Chondrocyte (in vitro differentiated cells): ENCODE measurements at regions not wholly inside any gene's neighbourhood (a gene's known extent, or its start where the extent isn't known, plus 50 kb on each side); places are given as distances from the start of the nearest gene placed in this dataset.
"Not testable (repeated sequence)": the region's sequence is repeated elsewhere in the genome, so short reads cannot be mapped to it uniquely, and the experiment has no call there.

Experiments
- DNase-seq: peaks from one replicate; pipeline ENCODE4 v3.0.0; 2021; ENCODE audit warnings: mixed read lengths, low spot score
- H3K27ac Mint-ChIP-seq: one replicate; pipeline ENCODE4 v1.8.0; 2021; ENCODE audit warnings: mild to moderate bottlenecking, moderate library complexity, mixed read lengths; ENCODE audit not compliant: unreplicated experiment
- H3K27me3 Mint-ChIP-seq: 2 replicates; pipeline ENCODE4 v1.8.0; 2021; ENCODE audit warnings: low read depth, mixed read lengths
- H3K36me3 Mint-ChIP-seq: 2 replicates; pipeline ENCODE4 v1.8.0; 2021; ENCODE audit warnings: low read depth, mixed read lengths
- H3K4me1 Mint-ChIP-seq: 2 replicates; pipeline ENCODE4 v1.8.0; 2021; ENCODE audit warnings: low read depth, mild to moderate bottlenecking, mixed read lengths
- H3K4me3 Mint-ChIP-seq: one replicate; pipeline ENCODE4 v1.8.0; 2021; ENCODE audit warnings: mild to moderate bottlenecking, moderate library complexity, mixed read lengths; ENCODE audit not compliant: unreplicated experiment
- H3K9me3 Mint-ChIP-seq: 2 replicates; pipeline ENCODE4 v1.8.0; 2021; ENCODE audit warnings: low read depth, mixed read lengths
- TF ChIP-seq, protein P1 (sequence below): fragments of 200-600 bp; sonication (generic); IDR thresholded peaks from 2 replicates; pipeline ENCODE4 v1.5.0; 2021; ENCODE audit warnings: antibody characterized with exemption, mild to moderate bottlenecking, moderate library complexity

DNA sequence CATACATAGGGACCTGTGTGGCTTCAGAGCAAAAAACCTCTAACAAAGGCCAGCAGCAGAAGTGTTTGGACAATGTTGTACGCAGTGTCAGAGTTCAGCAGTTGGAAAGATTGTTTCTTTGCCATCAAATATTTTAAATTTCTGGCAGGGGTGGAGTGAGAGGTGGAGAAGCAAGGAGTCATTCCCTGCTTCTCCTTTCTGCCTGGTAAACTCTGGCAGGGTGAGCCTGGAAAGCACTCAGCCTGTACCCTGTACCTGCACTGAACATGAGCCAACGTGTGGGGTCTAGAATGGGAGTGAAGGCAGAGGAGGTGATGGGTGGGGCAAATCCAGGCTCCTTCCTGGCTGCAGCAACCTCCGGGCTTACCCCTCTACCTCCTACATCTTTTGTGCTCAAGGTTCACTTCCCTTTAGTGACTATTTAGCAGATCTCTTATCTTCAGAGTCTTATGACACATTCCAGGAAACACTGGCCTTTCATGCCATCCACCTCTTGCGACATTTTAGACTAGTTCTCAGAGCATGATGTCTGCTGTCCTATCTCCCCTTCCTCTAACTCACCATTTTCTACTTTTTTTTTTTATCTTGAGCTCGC is 445.0 kb upstream of the PIK3R1 start:
- no peaks in the 10 kb centered on the region for H3K9me3 Mint-ChIP-seq
- H3K27ac Mint-ChIP-seq = no peak overlapping the region
- H3K4me1 Mint-ChIP-seq = peaks cover 28% of the 10 kb centered on the region
- DNase-seq = no peak
- no peaks in the 10 kb centered on the region for H3K36me3 Mint-ChIP-seq
- TF ChIP-seq, protein P1, sequence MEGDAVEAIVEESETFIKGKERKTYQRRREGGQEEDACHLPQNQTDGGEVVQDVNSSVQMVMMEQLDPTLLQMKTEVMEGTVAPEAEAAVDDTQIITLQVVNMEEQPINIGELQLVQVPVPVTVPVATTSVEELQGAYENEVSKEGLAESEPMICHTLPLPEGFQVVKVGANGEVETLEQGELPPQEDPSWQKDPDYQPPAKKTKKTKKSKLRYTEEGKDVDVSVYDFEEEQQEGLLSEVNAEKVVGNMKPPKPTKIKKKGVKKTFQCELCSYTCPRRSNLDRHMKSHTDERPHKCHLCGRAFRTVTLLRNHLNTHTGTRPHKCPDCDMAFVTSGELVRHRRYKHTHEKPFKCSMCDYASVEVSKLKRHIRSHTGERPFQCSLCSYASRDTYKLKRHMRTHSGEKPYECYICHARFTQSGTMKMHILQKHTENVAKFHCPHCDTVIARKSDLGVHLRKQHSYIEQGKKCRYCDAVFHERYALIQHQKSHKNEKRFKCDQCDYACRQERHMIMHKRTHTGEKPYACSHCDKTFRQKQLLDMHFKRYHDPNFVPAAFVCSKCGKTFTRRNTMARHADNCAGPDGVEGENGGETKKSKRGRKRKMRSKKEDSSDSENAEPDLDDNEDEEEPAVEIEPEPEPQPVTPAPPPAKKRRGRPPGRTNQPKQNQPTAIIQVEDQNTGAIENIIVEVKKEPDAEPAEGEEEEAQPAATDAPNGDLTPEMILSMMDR = no peak
- H3K27me3 Mint-ChIP-seq = no peaks in the 10 kb centered on the region
- no peak overlapping the region for H3K4me3 Mint-ChIP-seq

DNA sequence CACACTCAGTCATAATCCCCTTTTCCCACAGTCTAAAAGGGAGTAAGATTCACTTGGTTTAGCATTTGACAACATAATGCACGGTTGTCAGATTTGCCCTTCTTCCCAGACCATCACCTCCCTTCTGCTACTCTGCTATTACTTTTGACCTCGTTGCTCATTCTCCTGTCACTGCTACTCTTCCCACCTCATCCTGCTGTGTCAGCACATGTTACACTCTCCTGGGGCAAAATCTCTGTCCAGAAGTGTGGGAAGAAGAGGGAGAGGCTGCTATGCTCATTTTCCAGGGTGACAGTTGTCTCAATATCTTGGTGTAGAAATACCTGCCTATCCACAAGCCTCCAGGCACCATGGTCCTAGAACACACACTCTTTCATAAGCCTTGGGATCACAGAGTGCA is 449.9 kb upstream of the PIK3R1 start:
- no peak overlapping the region for H3K4me3 Mint-ChIP-seq
- H3K4me1 Mint-ChIP-seq = peaks cover 11% of the 10 kb centered on the region
- TF ChIP-seq, protein P1 = no peak
- H3K27me3 Mint-ChIP-seq = no peaks in the 10 kb centered on the region
- H3K36me3 Mint-ChIP-seq = no peaks in the 10 kb centered on the region
- no peak for DNase-seq
- H3K27ac Mint-ChIP-seq = no peak overlapping the region
- peaks cover 6% of the 10 kb centered on the region for H3K9me3 Mint-ChIP-seq

DNA sequence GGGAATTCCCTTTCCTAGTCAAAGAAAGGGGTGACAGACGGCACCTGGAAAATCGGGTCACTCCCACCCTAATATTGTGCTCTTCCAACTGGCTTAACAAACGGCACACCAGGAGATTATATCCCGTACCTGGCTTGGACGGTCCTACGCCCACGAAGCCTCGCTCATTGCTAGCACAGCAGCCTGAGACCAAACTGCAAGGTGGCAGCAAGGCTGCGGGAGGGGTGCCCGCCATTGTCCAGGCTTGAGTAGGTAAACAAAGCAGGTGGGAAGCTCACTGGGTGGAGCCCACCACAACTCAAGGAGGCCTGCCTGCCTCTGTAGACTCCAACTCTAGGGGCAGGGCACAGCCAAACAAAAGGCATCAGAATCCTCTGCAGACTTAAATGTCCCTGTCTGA is 457.8 kb upstream of the PIK3R1 start:
- H3K36me3 Mint-ChIP-seq = peaks cover 18% of the 10 kb centered on the region
- peaks cover 56% of the 10 kb centered on the region for H3K9me3 Mint-ChIP-seq
- not testable (repeated sequence) for DNase-seq, H3K27ac Mint-ChIP-seq, H3K4me1 Mint-ChIP-seq, H3K27me3 Mint-ChIP-seq, H3K4me3 Mint-ChIP-seq

DNA sequence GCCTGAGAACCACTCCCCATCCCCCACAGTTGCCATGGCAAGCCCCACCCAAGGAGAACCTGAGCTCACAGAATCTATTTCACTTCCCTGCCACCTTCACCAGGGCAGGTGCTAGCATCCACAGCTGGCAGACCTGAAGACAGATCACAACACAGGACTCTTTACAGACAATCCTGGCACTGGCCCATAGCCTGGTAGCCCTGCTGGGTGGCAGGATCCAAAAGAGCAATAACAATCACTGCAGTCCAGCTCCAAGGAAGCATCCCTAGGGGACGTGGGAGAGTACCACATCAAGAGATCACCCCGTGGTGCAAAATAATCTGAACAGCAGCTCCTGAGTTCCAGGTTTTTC is 463.2 kb upstream of the PIK3R1 start:
- no peak for DNase-seq
- Mint-ChIP-seq H3K4me1 (peaks cover 6% of the 10 kb centered on the region), H3K36me3 (peaks cover 11% of the 10 kb centered on the region), H3K27ac (no peak overlapping the region), H3K4me3 (no peak overlapping the region), H3K9me3 (peaks cover 45% of the 10 kb centered on the region), H3K27me3 (no peaks in the 10 kb centered on the region)
- TF ChIP-seq, protein P1 = no peak

DNA sequence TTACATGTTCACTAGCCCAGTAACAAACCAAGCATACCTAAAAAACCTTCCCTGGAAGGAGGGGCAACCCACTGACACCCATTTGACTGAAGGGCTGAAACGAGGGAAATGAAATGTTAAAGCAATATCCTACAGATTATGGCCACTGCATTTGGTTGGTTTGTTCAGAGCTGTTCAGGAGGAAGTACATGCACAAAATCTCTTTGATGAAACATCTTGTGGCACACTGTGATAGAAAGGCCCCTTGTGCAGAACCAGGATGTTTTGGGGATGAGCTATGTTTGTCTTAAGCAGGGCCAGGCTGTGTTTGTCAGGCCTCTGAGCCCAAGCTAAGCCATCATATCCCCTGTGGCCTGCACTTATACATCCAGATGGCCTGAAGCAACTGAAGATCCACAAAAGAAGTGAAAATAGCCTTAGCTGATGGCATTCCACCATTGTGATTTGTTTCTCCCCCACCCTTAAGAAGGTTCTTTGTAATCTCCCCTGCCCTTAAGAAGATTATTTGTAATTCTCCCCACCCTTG is 467.3 kb upstream of the PIK3R1 start:
- no peak for DNase-seq
- H3K4me3 Mint-ChIP-seq = no peak overlapping the region
- TF ChIP-seq, protein P1 = no peak
- H3K4me1 Mint-ChIP-seq = peaks cover 6% of the 10 kb centered on the region
- H3K27ac Mint-ChIP-seq = no peak overlapping the region
- peaks cover 23% of the 10 kb centered on the region for H3K9me3 Mint-ChIP-seq
- H3K27me3 Mint-ChIP-seq = no peaks in the 10 kb centered on the region
- H3K36me3 Mint-ChIP-seq = peaks cover 2% of the 10 kb centered on the region

DNA sequence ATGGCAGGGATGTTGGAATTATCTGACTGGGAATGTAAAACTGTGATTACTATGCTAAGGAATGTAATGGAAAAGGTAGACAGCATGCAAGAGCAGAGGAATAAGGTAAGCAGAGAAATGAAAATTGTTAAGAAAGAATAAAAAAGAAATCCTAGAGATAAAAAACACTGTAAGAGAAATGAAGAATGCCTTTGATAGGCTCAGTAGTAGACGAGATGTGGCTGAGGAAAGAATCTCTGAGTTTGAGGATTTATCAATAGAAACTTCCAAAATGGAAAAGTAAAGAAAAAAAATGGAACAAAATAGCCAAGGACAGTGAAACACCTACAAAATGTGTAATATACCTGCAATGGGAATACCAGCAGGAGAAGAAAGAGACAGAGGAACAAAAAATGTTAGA is 468.5 kb upstream of the PIK3R1 start:
- Mint-ChIP-seq H3K4me1 (peaks cover 6% of the 10 kb centered on the region), H3K36me3 (no peaks in the 10 kb centered on the region), H3K9me3 (peaks cover 15% of the 10 kb centered on the region), H3K4me3 (no peak overlapping the region), H3K27me3 (no peaks in the 10 kb centered on the region), H3K27ac (no peak overlapping the region)
- TF ChIP-seq, protein P1 = no peak
- no peak for DNase-seq

DNA sequence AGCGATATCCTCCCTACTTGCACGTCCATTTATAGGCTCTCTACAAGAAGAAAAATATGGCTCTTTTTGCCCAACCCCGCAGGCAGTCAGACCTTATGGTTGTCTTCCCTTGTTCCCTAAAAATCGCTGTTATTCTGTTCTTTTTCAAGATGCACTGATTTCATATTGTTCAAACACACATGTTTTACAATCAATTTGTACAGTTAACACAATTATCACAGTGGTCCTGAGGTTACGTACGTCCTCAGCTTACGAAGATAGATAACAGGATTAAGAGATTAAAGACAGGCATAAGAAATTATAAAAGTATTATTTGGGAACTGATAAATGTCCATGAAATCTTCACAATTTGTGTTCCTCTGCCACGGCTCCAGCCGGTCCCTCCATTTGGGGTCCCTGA is 468.9 kb upstream of the PIK3R1 start:
- H3K36me3 Mint-ChIP-seq, H3K4me3 Mint-ChIP-seq, DNase-seq, H3K4me1 Mint-ChIP-seq, H3K27ac Mint-ChIP-seq, H3K27me3 Mint-ChIP-seq: not testable (repeated sequence)
- peaks cover 15% of the 10 kb centered on the region for H3K9me3 Mint-ChIP-seq
